OCI-LY3 (cell line): ENCODE measurements at regions not wholly inside any gene's neighbourhood (a gene's known extent, or its start where the extent isn't known, plus 50 kb on each side); places are given as distances from the start of the nearest gene placed in this dataset.

Source experiments
- H2AFZ ChIP-seq: fragments of 200-600, 300-600 bp; shearing (Covaris generic); 2 replicates; pipeline ENCODE4 v1.6.0; 2014; ENCODE audit warnings: antibody characterized with exemption, low read depth, low read length
- H3K27ac ChIP-seq: fragments of 200-600, 300-600 bp; sonication (generic); 2 replicates; pipeline ENCODE4 v1.5.1; 2014; ENCODE audit warnings: mild to moderate bottlenecking, low read length, moderate library complexity, mixed read lengths
- H3K27me3 ChIP-seq: fragments of 200-600, 300-600 bp; sonication (generic); 2 replicates; pipeline ENCODE4 v1.6.1; 2014; ENCODE audit warnings: low read depth, low read length, mixed read lengths
- H3K36me3 ChIP-seq: fragments of 200-600, 300-600 bp; sonication (generic); replicated peaks from 2 replicates; pipeline ENCODE3; 2014; ENCODE audit warnings: low read depth, low read length, mixed read lengths
- H3K4me1 ChIP-seq: fragments of 300-600, 200-600 bp; sonication (generic); 2 replicates; pipeline ENCODE4 v1.6.1; 2014; ENCODE audit warnings: low read length, mixed read lengths
- H3K4me2 ChIP-seq: fragments of 200-600, 300-600 bp; sonication (generic); 2 replicates; pipeline ENCODE4 v1.6.1; 2014; ENCODE audit warnings: low read length, mixed read lengths
- H3K4me3 ChIP-seq: fragments of 300-600, 200-600 bp; sonication (generic); 2 replicates; pipeline ENCODE4 v1.5.1; 2014; ENCODE audit warnings: antibody characterized with exemption, mild to moderate bottlenecking, low read length, moderate library complexity
- H3K79me2 ChIP-seq: fragments of 300-600, 200-600 bp; shearing (Covaris generic); 2 replicates; pipeline ENCODE4 v1.6.1; 2014; ENCODE audit warnings: mild to moderate bottlenecking, low read length, mixed read lengths
- H3K9ac ChIP-seq: fragments of 300-600, 200-600 bp; shearing (Covaris generic); 2 replicates; pipeline ENCODE4 v1.6.0; 2014; ENCODE audit warnings: mild to moderate bottlenecking, low read length, moderate library complexity
- H3K9me3 ChIP-seq: fragments of 200-600, 300-600 bp; shearing (Covaris generic); 2 replicates; pipeline ENCODE4 v1.6.1; 2014; ENCODE audit warnings: low read length, mixed read lengths; ENCODE audit not compliant: insufficient read depth
- H4K20me1 ChIP-seq: fragments of 200-600, 300-600 bp; sonication (generic); 2 replicates; pipeline ENCODE4 v1.6.1; 2016; ENCODE audit warnings: low read length, mixed read lengths; ENCODE audit not compliant: insufficient read depth
- EZH2phosphoT487 ChIP-seq: fragments of 200-600 bp; shearing (Covaris generic); IDR thresholded peaks from 2 replicates; pipeline ENCODE4 v1.6.1; 2018; ENCODE audit warnings: antibody characterized with exemption, mixed run types, low read depth
- TF ChIP-seq, protein P1 (sequence below): fragments of 200-600, 300-600 bp; sonication (generic); IDR thresholded peaks from 2 replicates; pipeline ENCODE4 v1.5.1; 2014; ENCODE audit warnings: antibody characterized with exemption, low read length, low read depth

DNA sequence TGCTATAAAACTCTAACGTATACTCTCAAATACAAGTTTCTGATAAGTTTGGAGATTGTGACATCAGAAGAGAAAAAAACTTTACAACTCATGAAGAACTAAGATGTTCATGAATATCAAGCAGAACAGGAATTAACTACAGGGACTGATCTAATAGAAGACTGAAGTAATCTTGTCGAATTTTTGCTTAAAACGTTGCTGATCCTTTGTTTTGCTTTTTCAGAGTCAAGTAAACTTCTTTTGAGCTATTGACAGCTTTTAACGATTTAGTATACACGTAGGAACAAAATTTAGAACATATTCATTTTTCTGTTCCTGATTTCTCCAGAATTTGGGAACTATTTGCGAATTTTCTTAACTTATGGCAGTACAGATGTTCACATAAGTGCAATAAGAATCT is 610.2 kb downstream of the SI start:
- no peaks in the 10 kb centered on the region for H3K79me2 ChIP-seq
- no peak overlapping the region for H3K27ac ChIP-seq
- H2AFZ ChIP-seq: no peak overlapping the region
- H4K20me1 ChIP-seq: no peaks in the 10 kb centered on the region
- no peaks in the 10 kb centered on the region for H3K36me3 ChIP-seq
- no peak overlapping the region for H3K4me2 ChIP-seq
- no peak overlapping the region for H3K4me3 ChIP-seq
- H3K27me3 ChIP-seq: no peaks in the 10 kb centered on the region
- 0 out of 2 replicates have a peak, but pooled peaks cover 3% of the 10 kb centered on the region for H3K9me3 ChIP-seq
- H3K4me1 ChIP-seq: no peaks in the 10 kb centered on the region
- TF ChIP-seq EZH2phosphoT487: no peak
- TF ChIP-seq, protein P1, sequence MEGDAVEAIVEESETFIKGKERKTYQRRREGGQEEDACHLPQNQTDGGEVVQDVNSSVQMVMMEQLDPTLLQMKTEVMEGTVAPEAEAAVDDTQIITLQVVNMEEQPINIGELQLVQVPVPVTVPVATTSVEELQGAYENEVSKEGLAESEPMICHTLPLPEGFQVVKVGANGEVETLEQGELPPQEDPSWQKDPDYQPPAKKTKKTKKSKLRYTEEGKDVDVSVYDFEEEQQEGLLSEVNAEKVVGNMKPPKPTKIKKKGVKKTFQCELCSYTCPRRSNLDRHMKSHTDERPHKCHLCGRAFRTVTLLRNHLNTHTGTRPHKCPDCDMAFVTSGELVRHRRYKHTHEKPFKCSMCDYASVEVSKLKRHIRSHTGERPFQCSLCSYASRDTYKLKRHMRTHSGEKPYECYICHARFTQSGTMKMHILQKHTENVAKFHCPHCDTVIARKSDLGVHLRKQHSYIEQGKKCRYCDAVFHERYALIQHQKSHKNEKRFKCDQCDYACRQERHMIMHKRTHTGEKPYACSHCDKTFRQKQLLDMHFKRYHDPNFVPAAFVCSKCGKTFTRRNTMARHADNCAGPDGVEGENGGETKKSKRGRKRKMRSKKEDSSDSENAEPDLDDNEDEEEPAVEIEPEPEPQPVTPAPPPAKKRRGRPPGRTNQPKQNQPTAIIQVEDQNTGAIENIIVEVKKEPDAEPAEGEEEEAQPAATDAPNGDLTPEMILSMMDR: no peak
- no peak overlapping the region for H3K9ac ChIP-seq

DNA sequence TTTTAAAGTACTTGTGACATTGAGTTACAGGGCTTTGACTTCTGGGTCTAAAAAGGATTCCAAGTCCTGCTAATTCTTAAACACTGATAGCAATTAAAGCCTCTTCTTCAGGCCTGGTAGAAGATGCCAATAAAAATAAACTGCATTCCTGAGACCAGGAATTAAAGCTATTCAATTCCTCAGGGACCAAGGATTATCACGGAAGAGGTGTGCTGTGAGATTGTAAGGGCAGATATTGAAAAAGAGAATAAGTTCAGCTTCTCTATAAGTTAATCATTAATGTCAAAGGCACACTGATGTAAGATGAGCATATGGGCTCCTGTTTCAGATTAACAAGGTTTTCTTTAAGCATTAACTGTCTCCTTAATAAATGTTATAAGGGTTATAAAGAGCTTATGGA is 611.3 kb downstream of the SI start:
- Histone ChIP-seq H4K20me1 (no peaks in the 10 kb centered on the region), H3K79me2 (no peaks in the 10 kb centered on the region), H3K4me1 (no peaks in the 10 kb centered on the region), H3K36me3 (no peaks in the 10 kb centered on the region), H3K27me3 (no peaks in the 10 kb centered on the region), H3K4me2 (no peak overlapping the region), H2AFZ (no peak overlapping the region), H3K4me3 (no peak overlapping the region), H3K27ac (no peak overlapping the region), H3K9me3 (0 out of 2 replicates have a peak, but pooled peaks cover 3% of the 10 kb centered on the region), H3K9ac (no peak overlapping the region)
- TF ChIP-seq EZH2phosphoT487: no peak
- TF ChIP-seq, protein P1: no peak

DNA sequence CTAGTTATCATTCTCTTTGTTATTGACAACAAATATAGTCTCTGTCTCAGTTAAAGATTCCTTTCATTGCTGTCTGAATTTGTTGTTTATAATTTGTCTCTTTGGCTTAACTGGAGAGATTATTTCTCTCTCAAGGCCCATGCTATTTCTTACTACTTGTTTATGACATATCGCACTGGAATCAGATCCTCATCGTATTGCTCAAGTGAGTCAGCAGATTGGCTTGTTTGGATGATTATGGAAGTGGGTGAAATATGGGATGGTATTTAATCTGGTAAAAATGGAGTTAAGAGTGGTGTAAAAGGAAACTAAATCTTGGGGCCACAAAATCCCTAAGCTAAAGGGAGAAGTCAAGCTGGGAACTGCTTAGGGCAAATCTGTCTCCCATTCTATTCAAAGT is 613.1 kb downstream of the SI start:
- Histone ChIP-seq H2AFZ (no peak overlapping the region), H3K4me2 (no peak overlapping the region), H3K9ac (no peak overlapping the region), H3K79me2 (no peaks in the 10 kb centered on the region), H3K9me3 (0 out of 2 replicates have a peak, but pooled peaks cover 3% of the 10 kb centered on the region), H3K27me3 (no peaks in the 10 kb centered on the region), H3K4me1 (peaks cover 7% of the 10 kb centered on the region; the same call in 1 of the 2 replicates), H3K4me3 (no peak overlapping the region), H3K27ac (no peak overlapping the region), H4K20me1 (no peaks in the 10 kb centered on the region), H3K36me3 (no peaks in the 10 kb centered on the region)
- TF ChIP-seq EZH2phosphoT487: no peak
- TF ChIP-seq, protein P1: no peak

DNA sequence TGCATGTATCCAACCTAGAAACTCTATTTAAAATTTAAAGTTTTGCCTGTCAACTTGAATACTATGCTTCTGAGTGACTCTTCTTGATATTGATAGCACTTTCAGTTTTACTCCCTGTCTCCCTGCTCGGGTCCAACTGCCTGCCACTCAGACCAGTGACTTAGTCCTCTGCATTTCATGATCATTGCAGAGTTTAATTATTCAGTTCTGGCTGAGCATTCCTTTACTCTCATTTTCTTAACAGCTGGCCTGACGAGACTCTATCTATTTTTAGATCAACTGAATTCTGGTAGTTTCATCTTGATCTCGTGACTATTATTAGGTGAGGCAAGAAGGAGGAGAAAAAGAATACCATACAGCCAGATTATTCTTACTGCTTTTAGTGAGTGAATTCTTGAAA is 617.4 kb downstream of the SI start:
- no peaks in the 10 kb centered on the region for H3K79me2 ChIP-seq
- H3K4me3 ChIP-seq: peak overlapping the region; percentile 51
- H3K9me3 ChIP-seq: no peaks in the 10 kb centered on the region
- peak overlapping the region; percentile 59 for H3K4me2 ChIP-seq
- no peaks in the 10 kb centered on the region for H3K36me3 ChIP-seq
- H4K20me1 ChIP-seq: no peaks in the 10 kb centered on the region
- peaks cover 7% of the 10 kb centered on the region; the same call in 1 of the 2 replicates for H3K4me1 ChIP-seq
- peak overlapping the region; percentile 37 for H3K9ac ChIP-seq
- peak overlapping the region; percentile 87 for H2AFZ ChIP-seq
- no peak for TF ChIP-seq EZH2phosphoT487
- TF ChIP-seq, protein P1: no peak
- no peaks in the 10 kb centered on the region for H3K27me3 ChIP-seq
- H3K27ac ChIP-seq: peak overlapping the region; percentile 55
